HG02840 (cell line): ENCODE measurements at regions not wholly inside any gene's neighbourhood (a gene's known extent, or its start where the extent isn't known, plus 50 kb on each side); places are given as distances from the start of the nearest gene placed in this dataset.

Source experiments
- ATAC-seq: cut with Tn5 transposase; IDR thresholded peaks from one replicate; pipeline ENCODE4 v1.9.1; 2021; ENCODE audit warnings: mild to moderate bottlenecking, moderate library complexity, moderate number of reproducible peaks; ENCODE audit not compliant: unreplicated experiment, low FRiP score

DNA sequence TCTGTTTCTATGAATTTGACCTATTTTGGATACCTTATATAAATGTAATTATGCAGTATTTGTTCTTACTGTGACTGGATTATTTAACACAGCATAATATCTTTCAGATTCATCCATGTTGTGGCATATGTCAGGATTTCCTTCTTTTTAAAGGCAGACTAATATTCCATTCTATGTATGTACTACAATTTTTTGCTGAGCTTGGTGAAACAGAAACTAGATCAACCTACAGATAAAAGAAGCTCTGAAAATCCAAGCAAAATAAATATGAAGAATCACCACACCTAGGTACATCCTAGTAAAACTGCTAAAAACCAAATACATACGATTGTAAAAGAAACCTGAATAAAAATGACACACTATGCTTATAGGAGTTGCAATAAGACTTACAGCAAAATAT lies 300.5 kb downstream of the HTR7 start:
- ATAC-seq = no peak

DNA sequence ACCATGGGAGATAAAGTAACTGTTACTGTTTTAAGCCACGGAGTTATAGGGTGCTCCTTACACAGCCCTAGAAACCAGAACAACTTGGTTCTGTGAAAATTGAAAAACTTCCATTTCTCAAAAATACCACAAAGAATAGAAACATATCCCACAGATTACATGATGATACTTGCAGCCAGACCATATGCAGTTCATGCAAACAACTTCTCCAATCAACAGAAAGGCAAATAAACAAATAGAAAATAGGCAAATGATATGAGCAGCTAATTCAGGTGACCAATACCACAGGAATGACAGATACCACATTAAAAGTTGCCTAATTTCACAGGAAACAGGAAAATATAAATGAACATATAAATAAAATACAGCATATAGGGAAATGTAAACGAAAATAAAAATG lies 297.5 kb downstream of the HTR7 start:
- ATAC-seq = no peak

DNA sequence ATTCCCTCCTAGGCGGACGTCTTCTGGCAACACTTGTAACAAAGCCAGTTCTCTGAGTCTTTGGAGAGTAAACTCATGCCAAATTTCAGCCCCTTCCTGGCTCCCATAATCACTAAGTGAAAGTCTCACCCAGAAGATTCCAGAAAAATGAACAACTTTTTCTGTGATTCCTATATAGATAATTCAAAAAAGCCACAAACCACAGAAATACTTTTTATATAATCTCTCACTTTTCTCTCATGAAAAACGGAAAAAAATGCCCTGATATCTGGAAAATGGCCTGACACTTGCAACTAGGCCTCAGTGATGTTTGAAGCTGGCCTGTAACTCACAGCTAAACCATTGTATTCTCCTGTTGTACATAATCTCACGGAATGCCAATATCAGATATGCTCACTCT lies 296.2 kb downstream of the HTR7 start:
- no peak for ATAC-seq

DNA sequence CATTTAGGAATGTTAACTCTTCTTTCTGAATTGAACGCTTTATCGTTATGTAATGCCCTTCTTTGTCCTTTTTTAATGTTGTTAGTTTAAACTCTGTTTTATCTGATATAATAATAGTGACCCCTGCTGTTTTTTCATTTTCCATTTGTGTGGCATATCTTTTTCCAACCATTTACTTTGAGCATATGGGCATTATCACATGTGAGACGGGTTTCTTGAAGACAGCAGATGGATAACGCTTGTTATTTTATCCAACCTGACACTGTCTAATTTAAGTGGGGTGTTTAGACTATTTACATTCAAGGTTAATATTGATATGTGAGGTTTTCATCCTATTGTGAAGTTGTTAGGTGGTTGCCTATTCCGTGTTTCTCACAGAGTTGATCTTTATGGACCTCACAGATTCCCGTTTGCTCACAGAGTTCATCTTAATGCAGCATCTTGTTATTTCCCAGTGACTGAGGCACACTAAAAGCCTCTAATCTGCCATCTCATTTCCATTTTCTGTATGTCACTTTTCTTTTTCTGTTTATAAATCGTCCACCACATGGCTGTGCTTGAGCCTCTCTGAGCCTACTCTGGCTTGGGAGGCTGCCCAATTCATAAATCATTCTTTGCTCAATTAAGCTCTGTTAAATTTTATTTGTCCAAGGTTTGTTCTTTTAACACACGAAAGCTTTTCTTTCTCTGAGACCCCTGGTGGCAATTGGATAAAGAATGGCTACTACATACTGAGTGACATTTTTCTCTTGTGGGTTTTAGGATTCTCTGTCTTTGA lies 286.2 kb downstream of the HTR7 start:
- no peak for ATAC-seq

DNA sequence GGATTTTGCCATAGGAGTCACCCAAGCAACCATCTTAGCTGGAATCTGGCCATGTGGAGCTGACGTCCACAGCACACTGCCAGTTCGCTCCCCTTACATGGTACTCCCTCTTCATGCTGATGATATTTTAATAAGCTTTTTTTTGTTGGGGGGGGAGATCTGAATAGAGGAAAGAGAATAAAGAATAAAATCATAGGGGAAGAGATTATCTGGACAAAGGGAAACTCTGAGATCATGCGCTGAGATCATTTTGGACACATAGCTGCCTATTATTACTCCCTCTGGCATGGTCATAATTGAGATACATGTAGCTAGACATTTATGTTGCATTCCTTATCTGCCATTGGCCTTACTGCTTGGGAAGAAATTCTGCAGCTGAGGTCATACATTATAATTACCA lies 282.7 kb downstream of the HTR7 start:
- ATAC-seq = no peak

DNA sequence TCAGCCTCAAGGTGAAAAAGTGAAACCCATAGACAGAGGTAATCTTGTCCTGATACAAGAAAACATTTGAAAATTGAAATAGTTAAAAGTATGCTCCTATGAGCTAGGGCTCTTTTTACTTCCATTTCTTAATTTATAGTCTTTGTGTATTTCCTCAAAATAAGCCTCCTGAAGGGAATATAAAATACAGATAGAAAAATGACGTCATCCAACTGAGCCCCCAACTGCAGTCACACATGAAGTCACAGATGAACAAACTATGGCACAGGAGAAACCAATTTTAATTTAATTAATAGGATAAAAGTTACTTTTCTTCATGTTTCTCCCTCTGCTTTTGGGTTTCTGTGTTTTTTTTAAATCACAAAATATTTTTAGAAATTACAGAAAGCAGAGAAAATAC lies 280.3 kb downstream of the HTR7 start:
- ATAC-seq = no peak

DNA sequence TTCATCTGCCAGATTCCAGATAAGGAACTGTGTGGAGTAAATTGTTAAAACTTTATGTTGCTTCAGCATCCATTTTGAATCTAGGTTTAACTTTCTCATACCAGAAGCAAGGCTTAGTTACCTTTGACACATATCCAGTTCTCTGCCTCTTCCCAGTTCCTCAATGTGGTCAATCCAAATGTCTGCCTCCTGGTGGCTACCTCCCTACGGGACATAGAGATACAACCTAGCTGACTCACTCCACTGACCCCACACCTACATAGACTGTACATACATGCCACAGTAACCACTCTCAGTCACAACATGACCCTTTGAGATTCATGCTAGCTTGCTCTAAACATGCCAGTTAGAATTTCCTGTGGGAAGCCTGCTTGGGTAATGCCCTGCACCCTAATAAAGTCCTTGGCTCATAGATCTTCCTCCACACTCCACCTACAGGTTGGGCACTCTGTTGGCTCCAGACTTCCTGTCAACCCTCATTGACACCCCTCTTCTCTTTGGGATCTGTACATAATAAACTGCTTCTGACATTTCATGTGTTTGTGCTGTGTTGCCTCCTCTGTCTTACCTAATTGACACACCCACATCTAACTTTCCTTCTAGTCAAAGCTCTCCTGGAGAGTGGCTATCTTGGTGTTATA lies 278.1 kb downstream of the HTR7 start:
- ATAC-seq = no peak

DNA sequence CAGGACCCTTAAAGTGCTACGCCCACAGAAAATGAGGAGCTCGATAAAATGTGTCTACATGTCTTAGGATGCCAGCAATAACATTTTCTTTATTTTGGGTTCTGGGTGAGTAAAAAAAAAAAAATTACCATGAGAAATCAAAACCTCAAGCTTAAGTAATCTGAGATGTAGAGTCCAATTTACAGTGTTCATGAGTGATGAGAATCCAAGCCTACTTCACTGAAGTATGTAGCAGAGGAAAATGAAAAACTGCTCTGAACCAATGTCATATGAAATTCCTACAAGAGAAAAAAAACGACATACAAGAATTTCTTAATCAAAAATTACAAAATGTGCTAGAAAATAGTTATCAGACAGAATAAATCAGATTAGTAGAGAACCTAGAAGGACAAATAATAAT lies 274.4 kb downstream of the HTR7 start:
- no peak for ATAC-seq

DNA sequence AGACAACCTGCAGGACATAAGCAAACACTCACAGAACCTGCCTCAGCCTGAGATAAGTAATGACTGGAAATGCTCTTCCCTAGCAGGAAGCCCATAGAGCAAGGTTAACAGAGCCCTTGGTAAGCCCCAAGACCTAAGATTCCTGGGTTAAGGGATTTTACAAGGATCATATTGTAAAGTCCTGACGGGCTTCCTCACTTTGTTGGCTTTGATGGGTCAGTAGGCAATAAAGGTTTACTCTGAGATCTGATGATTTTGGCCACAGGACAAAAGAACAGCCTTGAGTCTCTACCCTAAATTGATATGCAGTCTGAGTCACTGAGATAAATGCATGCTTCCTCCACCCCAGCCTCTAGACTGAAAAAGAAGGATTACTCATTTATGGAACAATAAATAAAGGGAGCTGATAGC lies 270.8 kb downstream of the HTR7 start:
- no peak for ATAC-seq

DNA sequence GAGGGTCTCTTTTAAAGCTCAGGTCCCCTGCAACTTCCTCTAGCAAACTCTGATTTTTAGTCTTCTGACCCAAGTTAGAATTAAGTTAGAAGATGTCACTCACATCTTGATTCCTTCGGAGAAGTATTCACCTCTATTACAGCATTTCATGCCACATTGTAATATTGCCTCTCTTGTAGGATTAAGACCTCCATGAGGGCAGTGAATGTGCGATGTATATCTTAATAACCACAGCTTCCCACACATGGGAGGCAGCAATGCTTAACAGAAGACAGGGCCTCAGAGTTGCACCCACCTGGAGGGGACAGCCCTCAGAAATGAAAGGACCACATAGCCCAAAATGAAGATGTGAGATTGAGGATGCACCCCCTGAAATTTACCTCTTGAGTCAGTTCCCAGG lies 270.3 kb downstream of the HTR7 start:
- ATAC-seq = no peak

DNA sequence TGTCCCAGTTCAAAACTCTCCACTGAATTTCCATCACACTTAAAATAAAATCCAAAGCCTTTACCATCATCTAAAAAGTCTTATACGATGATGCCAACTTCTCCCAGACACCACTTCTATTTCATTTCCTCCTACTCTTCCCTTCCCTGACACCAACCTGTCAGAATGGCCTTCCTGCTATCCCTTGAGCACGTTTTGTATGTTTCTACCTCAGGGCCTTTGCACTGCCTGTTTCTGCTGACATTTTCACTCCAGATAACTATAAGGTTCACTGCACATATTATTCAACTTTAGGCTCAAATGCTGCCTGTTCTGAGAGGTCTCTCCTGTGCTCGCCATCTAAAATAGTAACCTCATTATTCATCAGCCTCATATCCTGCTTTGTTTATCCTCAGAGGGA lies 269.6 kb downstream of the HTR7 start:
- ATAC-seq = no peak

DNA sequence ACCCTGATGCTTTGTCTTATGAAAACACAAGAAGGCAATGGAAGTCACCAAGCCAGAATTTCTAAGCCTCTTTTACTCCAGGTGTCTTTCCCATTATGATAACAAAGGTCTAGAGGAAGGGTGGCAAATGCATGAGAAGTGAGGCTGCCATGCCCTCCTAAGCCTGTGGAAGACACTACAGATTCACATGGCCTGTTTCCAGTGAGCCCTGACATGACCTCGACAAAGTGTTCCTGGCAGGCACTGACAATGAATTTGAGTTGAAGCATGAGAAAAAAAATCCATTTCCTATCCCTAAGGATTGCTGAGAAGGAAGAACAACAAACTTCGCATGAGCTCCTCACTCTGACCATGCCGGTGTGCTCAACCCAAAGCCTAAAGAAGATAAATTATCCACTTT lies 268.0 kb downstream of the HTR7 start:
- no peak for ATAC-seq

DNA sequence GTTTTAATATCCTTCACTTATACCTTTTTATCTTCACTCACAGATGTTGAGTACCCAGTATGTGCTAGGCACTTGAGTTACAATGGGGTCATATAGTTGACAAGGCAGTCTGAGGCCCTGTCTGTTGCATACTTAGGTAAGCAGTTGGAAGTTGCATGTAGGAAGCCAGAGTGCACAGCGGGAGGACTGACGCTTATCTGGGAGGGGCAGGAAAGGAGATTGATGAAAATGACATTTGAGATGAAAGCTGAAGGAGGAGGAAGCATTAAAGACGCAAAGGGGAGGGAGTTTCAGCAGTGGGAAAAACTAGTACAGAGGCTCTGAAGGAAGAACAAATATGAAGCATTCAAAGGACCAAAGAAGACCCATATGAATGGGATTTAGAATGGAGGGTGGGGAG lies 266.2 kb downstream of the HTR7 start:
- ATAC-seq = no peak

DNA sequence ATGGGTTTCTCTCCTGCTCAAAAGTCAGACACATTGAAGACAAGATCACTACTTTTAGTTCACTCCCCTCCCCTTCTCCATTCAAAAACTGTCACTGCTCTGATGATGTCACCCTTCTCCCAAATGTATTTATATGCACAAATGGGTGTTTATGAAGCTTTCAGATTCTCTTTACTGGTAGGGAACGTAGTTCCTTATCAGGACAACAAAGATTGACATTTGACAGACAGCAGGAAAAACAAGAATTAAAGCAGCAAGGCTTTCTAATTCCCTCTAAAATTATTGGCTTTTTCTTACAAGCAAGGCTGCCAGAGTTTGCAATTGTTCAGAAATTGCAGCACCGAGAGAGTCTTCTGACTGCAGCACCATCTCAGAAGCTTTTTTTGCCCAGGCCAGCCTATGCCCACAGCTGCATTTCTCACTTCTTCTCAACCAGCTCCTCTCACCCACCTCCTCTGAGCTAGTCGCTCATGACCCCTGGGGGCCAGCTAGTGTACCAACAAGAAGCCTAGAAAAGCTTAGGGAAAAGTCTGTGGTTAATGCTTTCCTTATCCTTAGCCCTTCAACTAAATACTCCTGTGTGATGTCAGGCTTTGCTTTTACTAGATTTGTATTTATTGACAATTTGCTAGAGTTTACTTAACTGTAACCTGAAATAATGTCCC lies 265.1 kb downstream of the HTR7 start:
- no peak for ATAC-seq

DNA sequence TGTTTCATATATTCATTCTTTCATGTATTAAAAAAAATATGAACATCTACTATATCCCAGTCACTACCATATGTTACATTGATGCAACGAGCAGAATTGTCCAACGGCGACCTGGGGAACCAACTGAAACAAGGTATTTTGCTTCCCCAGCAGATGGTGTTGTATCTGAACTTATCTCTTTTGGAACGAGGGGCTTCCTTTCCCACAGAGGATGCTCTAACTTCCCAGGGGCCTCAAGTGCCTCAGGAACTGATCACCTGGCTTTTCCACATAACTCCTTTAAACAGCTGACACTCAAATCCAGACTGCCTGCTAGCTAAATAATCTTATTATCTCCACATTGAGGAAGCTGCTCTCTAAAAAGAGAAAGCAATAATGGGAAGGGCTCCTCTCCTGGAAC lies 259.3 kb downstream of the HTR7 start:
- ATAC-seq = no peak

DNA sequence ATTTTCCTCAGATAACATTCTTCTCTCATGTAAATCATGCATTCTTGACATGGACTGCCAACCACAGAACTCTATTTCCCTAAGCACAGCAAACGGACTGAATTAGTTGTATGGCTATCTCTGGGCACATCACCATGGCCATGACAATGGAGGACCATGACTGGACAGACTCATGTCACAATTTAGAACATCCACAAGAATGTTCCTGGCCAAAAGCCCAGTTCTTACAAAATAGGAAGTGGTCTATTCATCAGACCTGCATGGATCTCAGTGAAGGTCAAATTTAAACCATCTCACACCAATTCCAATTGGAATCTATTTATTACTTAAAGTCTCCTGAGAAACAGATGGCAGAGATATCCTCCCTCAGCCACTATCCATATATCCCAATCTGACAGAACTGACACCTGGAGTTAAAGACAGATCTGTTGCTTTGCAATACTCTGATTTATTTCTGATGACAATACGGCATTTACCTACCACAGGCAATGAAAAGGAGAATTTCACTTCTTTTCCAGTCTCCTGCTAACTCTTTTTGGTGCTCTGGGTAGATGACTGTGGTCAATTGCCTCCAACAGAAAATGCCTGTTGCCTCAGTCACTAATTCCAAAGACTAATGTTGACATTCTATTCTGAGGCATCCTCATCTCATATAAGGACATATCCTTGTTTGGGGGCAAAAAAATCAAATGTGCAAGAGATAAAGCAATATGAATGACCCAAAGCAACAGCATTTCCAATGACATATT lies 254.8 kb downstream of the HTR7 start:
- ATAC-seq = no peak

DNA sequence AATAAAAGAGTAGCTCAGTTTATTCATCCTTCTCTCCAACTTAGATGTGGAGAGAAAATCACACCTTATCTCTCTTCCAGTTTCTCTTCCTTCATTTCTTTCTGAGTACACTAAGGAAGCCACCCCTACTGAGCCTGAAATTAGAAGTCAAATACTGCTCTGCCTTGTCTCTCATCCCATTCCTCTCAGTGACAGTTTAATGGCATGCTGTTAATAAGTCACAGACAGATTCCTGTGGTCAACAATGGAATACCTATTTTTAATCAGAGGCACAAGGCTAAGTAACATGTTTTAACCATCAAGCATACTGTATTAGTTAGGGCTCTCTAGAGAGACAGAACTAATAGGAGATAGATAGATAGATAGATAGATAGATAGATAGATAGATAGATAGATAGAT lies 253.2 kb downstream of the HTR7 start:
- ATAC-seq = no peak

DNA sequence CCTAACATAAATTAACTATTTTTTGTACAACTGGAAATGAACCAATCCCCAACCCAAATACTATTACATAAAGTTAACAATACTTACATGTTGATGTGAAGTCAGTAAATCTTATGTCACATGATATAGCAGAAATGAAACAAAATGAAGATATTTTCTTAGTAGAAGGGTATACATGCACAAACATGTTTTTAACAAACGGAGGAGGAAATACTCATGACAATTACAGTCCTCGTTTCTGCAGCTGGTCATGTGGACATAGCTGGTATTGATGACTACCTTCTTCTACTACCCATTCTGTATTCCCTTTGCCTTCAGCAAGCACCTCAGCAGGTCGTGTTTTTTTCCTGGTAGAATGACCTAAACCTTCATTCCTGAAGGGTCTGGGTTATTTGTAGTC lies 252.3 kb downstream of the HTR7 start:
- ATAC-seq = no peak

DNA sequence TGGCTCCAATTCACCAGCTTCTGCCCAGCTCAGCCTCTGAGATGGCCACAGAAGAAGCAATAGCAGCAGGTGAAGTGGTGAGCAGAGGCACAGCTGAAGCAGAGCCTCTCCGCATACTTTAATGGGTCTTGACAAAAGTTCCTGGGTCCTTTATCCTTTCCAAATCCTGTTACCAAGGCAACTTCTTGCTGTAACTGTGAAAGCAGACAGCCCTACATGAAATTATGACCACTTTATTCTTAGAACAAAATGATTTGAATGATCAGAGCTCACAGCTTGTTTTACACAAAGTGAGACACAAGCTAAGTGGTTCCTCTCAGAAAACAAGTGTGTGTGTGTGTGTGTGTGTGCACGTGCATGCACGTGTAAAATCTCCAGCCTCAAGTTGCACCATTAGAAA lies 245.6 kb downstream of the HTR7 start:
- ATAC-seq = no peak

DNA sequence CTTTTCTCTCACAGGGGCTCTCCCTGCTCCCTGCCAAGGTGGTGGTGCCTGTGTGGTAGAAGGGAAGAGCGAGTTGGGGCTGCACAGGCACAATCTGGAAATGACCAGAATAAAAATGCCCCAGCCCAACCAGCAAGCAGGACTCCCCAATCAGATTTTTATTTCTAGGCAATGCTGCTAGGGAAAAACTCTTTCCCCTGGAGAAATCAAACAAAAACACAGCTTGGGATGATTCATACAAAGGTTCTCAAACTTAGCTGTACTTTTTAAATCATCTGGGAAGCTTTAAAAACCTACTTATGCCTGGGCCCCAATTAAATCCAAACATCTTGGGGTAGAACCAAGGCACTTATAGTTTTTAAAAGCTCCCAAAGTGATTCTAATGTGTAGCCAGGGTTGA lies 243.2 kb downstream of the HTR7 start:
- ATAC-seq = no peak

DNA sequence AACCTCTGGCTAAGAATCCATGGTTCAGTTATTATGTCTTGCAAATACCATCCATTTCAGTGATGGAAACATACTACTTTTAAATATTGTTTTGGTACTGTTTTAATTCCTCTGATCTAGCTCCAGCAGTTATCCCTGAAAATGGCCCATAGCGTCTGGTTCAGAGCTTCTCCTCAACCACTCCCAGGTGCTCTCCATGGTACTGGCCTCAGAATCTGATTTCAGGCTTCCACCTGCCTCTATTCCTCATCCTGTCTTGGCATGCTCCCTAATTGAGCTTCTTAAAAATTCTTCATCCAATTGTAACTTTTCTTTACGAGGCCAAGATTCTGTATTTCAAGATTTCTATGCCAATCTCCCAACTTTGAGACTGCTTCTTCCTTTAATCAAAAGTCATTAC lies 236.3 kb downstream of the HTR7 start:
- ATAC-seq = no peak
